ENCODE measurements at regions not wholly inside any gene's neighbourhood (a gene's known extent, or its start where the extent isn't known, plus 50 kb on each side); places are given as distances from the start of the nearest gene placed in this dataset.

DNA sequence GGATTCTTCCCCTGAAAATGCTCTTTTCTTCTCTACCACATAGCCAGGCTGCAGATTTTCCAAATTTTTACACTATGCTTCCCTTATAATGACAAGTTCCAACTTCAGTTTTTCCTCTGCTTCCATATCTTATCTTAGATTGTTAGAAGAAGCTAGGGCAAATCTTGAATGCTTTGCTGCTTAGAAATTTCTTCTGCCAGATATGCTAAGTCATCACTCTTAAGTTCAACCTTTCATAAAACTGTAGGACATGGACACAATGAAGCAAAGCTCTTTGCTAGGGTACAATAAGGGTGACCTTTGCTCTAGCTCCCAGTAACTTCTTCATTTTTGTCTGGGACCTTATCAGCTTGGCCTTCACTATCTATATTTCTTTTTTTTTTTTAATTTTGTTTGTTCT lies 88.7 kb downstream of the NXNL2 start:
- TF ChIP-seq ZNF138 (CRISPR knock-in tag; conservative IDR thresholded peaks at IDR 0.05) (no peak), JUN (CRISPR knock-in tag; IDR thresholded peaks at IDR 0.05) (no peak), TEAD1 (CRISPR knock-in tag; IDR thresholded peaks at IDR 0.05) (no peak), ESRRA (CRISPR knock-in tag; IDR thresholded peaks at IDR 0.05; ENCODE audit: borderline replicate concordance) (no peak), TCF7 (CRISPR knock-in tag; IDR thresholded peaks at IDR 0.05; ENCODE audit: low read depth) (no peak)
- TF ChIP-seq, protein P1, sequence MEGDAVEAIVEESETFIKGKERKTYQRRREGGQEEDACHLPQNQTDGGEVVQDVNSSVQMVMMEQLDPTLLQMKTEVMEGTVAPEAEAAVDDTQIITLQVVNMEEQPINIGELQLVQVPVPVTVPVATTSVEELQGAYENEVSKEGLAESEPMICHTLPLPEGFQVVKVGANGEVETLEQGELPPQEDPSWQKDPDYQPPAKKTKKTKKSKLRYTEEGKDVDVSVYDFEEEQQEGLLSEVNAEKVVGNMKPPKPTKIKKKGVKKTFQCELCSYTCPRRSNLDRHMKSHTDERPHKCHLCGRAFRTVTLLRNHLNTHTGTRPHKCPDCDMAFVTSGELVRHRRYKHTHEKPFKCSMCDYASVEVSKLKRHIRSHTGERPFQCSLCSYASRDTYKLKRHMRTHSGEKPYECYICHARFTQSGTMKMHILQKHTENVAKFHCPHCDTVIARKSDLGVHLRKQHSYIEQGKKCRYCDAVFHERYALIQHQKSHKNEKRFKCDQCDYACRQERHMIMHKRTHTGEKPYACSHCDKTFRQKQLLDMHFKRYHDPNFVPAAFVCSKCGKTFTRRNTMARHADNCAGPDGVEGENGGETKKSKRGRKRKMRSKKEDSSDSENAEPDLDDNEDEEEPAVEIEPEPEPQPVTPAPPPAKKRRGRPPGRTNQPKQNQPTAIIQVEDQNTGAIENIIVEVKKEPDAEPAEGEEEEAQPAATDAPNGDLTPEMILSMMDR (IDR thresholded peaks at IDR 0.05): no peak
- TF ChIP-seq, protein P2, sequence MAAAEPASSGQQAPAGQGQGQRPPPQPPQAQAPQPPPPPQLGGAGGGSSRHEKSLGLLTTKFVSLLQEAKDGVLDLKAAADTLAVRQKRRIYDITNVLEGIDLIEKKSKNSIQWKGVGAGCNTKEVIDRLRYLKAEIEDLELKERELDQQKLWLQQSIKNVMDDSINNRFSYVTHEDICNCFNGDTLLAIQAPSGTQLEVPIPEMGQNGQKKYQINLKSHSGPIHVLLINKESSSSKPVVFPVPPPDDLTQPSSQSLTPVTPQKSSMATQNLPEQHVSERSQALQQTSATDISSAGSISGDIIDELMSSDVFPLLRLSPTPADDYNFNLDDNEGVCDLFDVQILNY (CRISPR knock-in tag; IDR thresholded peaks at IDR 0.05): no peak

All from WTC11 (cell line).